IMR-90 (cell line): ENCODE measurements at regions not wholly inside any gene's neighbourhood (a gene's known extent, or its start where the extent isn't known, plus 50 kb on each side); places are given as distances from the start of the nearest gene placed in this dataset.

Experiments
- ATAC-seq: fragments of 200-7000 bp; cut with Tn5 transposase; 2 replicates; pipeline ENCODE4 v1.9.1; 2020; ENCODE audit warnings: low read depth, mild to moderate bottlenecking, moderate library complexity
- BruUV-seq: library from RNA; stranded (reverse); fragments of 400-500 nt; replicated peaks from 2 replicates; lab custom pipeline; 2021; lab: Mats Ljungman, UMichigan
- CTCF ChIA-PET: fragments of 300-600 bp; formaldehyde crosslinking; extraction: SDS; loops from one replicate; lab custom pipeline; 2021; ENCODE audit warnings: antibody characterized with exemption; lab: Yijun Ruan, JAX
- POLR2A ChIA-PET: fragments of 300-600 bp; sonication (Branson Sonifier 250); formaldehyde crosslinking; loops from one replicate; lab custom pipeline; 2022; ENCODE audit warnings: antibody characterized with exemption; ENCODE audit not compliant: unreplicated experiment; lab: Charles Lee
- DNase-seq: peaks from one replicate; pipeline ENCODE4 v3.0.0; 2013
- H2AFZ ChIP-seq: replicated peaks from 2 replicates; pipeline ENCODE3; 2013; ENCODE audit warnings: low read length, mild to moderate bottlenecking; ENCODE audit not compliant: poor library complexity
- H2AK5ac ChIP-seq: 2 replicates; pipeline ENCODE4 v1.6.1; 2013; ENCODE audit warnings: low read depth, low read length, inconsistent platforms
- H2AK9ac ChIP-seq: replicated peaks from 2 replicates; pipeline ENCODE3; 2013; ENCODE audit warnings: mild to moderate bottlenecking, low read depth, low read length, moderate library complexity; ENCODE audit not compliant: poor library complexity
- H2BK120ac ChIP-seq: 2 replicates; pipeline ENCODE4 v1.6.1; 2013; ENCODE audit warnings: low read depth, low read length, inconsistent platforms
- H2BK15ac ChIP-seq: 3 replicates; pipeline ENCODE4 v1.6.1; 2013; ENCODE audit warnings: low read depth, low read length, inconsistent platforms
- H2BK20ac ChIP-seq: 2 replicates; pipeline ENCODE4 v1.6.1; 2013; ENCODE audit warnings: low read depth, mild to moderate bottlenecking, inconsistent platforms, low read length, moderate library complexity
- H2BK5ac ChIP-seq: 2 replicates; pipeline ENCODE4 v1.6.1; 2013; ENCODE audit warnings: mild to moderate bottlenecking, low read depth, low read length, inconsistent platforms; ENCODE audit not compliant: poor library complexity, severe bottlenecking
- H3K14ac ChIP-seq: replicated peaks from 2 replicates; pipeline ENCODE4 v1.6.1; 2013; ENCODE audit warnings: low read depth, low read length, inconsistent platforms
- H3K18ac ChIP-seq: 2 replicates; pipeline ENCODE4 v1.6.1; 2013; ENCODE audit warnings: low read depth, low read length, control low read depth
- H3K23ac ChIP-seq: 2 replicates; pipeline ENCODE4 v1.6.1; 2013; ENCODE audit warnings: low read depth, low read length, inconsistent platforms
- H3K27ac ChIP-seq: 2 replicates; pipeline ENCODE4 v1.5.1; 2013; ENCODE audit warnings: mild to moderate bottlenecking, control low read depth, low read length; ENCODE audit not compliant: insufficient read depth
- H3K27me3 ChIP-seq: 2 replicates; pipeline ENCODE4 v1.6.1; 2013; ENCODE audit warnings: low read length; ENCODE audit not compliant: control insufficient read depth, insufficient read depth
- H3K36me3 ChIP-seq: 2 replicates; pipeline ENCODE4 v1.6.1; 2013; ENCODE audit warnings: low read length, mixed read lengths; ENCODE audit not compliant: control insufficient read depth, insufficient read depth
- H3K4ac ChIP-seq: 2 replicates; pipeline ENCODE4 v1.6.1; 2013; ENCODE audit warnings: low read depth, low read length, inconsistent platforms
- H3K4me1 ChIP-seq: 2 replicates; pipeline ENCODE4 v1.6.1; 2013; ENCODE audit warnings: low read length, mixed read lengths; ENCODE audit not compliant: control insufficient read depth, insufficient read depth
- H3K4me2 ChIP-seq: 2 replicates; pipeline ENCODE4 v1.6.1; 2013; ENCODE audit warnings: low read depth, mild to moderate bottlenecking, control low read depth, low read length, moderate library complexity
- H3K4me3 ChIP-seq: 2 replicates; pipeline ENCODE4 v1.5.1; 2013; ENCODE audit warnings: low read depth, mild to moderate bottlenecking, control low read depth, low read length, moderate library complexity; ENCODE audit not compliant: insufficient read depth
- H3K56ac ChIP-seq: 2 replicates; pipeline ENCODE4 v1.6.1; 2013; ENCODE audit warnings: low read length, inconsistent platforms; ENCODE audit not compliant: insufficient read depth; ENCODE audit errors: extremely low read depth
- H3K79me1 ChIP-seq, 2 experiments: 2 replicates each; pipeline ENCODE4 v1.6.1; 2013; ENCODE audit warnings: low read length in 2 of 2, inconsistent platforms in 1 of 2, low read depth in 1 of 2
- H3K9ac ChIP-seq: 2 replicates; pipeline ENCODE4 v1.6.1; 2013; ENCODE audit warnings: low read depth, low read length, control low read depth
- H3K9me1 ChIP-seq: 2 replicates; pipeline ENCODE4 v1.6.1; 2013; ENCODE audit warnings: low read length, inconsistent platforms; ENCODE audit not compliant: insufficient read depth
- H3K9me3 ChIP-seq: 2 replicates; pipeline ENCODE4 v1.6.1; 2013; ENCODE audit warnings: low read length; ENCODE audit not compliant: control insufficient read depth, insufficient read depth
- H4K20me1 ChIP-seq: 2 replicates; pipeline ENCODE4 v1.6.1; 2013; ENCODE audit warnings: low read length, inconsistent platforms; ENCODE audit not compliant: insufficient read depth
- H4K5ac ChIP-seq: 2 replicates; pipeline ENCODE4 v1.6.1; 2013; ENCODE audit warnings: mild to moderate bottlenecking, low read depth, low read length, control low read depth
- H4K8ac ChIP-seq, 2 experiments: 2 replicates each; pipeline ENCODE4 v1.6.1; 2013; ENCODE audit warnings: low read depth in 2 of 2, low read length in 2 of 2, control low read depth in 1 of 2, inconsistent platforms in 1 of 2
- H4K91ac ChIP-seq: 2 replicates; pipeline ENCODE4 v1.6.1; 2013; ENCODE audit warnings: low read depth, low read length, inconsistent platforms; ENCODE audit not compliant: insufficient read depth
- BHLHE40 ChIP-seq: fragments of 150-350 bp; IDR thresholded peaks from 2 replicates; pipeline ENCODE4 v1.6.1; 2016; ENCODE audit warnings: mild to moderate bottlenecking, low read depth, low read length
- CEBPB ChIP-seq: IDR thresholded peaks from 2 replicates; pipeline ENCODE4 v1.6.1; 2012; ENCODE audit warnings: low read depth, low read length, improper control_type of control experiment
- CHD1 ChIP-seq: IDR thresholded peaks from 2 replicates; pipeline ENCODE4 v1.6.1; 2012; ENCODE audit warnings: low read depth, low read length, improper control_type of control experiment
- FOS ChIP-seq: fragments of 150-350 bp; IDR thresholded peaks from 2 replicates; pipeline ENCODE4 v1.6.1; 2016; ENCODE audit warnings: low read depth, low read length
- MAFK ChIP-seq: IDR thresholded peaks from 2 replicates; pipeline ENCODE4 v1.6.1; 2012; ENCODE audit warnings: low read depth, low read length, improper control_type of control experiment
- MAZ ChIP-seq: IDR thresholded peaks from 2 replicates; pipeline ENCODE4 v1.6.1; 2012; ENCODE audit warnings: low read depth, mild to moderate bottlenecking, low read length, improper control_type of control experiment, moderate library complexity, borderline replicate concordance
- MXI1 ChIP-seq: IDR thresholded peaks from 2 replicates; pipeline ENCODE4 v1.6.1; 2012; ENCODE audit warnings: low read depth, mild to moderate bottlenecking, low read length, moderate library complexity, borderline replicate concordance
- NFE2L2 ChIP-seq: fragments of 150-350 bp; IDR thresholded peaks from 2 replicates; pipeline ENCODE4 v1.6.1; 2016; ENCODE audit warnings: low read depth, mild to moderate bottlenecking, low read length
- POLR2A ChIP-seq: IDR thresholded peaks from 2 replicates; pipeline ENCODE4 v1.6.1; 2012; ENCODE audit warnings: mild to moderate bottlenecking, low read depth, low read length
- RAD21 ChIP-seq: IDR thresholded peaks from 2 replicates; pipeline ENCODE4 v1.6.1; 2012; ENCODE audit warnings: low read length, improper control_type of control experiment
- RCOR1 ChIP-seq: IDR thresholded peaks from 2 replicates; pipeline ENCODE4 v1.6.1; 2012; ENCODE audit warnings: mild to moderate bottlenecking, low read length, improper control_type of control experiment; ENCODE audit not compliant: insufficient replicate concordance
- WGBS, 2 experiments: methylation state at CpG; one replicate each; pipeline versions ENCODE4 v1.1.5 to v1.1.7; 2013; ENCODE audit warnings: missing lambda C conversion rate in 2 of 2; ENCODE audit not compliant: insufficient read length in 1 of 2; ENCODE audit errors: extremely low coverage in 2 of 2; 5-methylcytosine and 5-hydroxymethylcytosine counted together
- dilution Hi-C: fragments of 300-500 bp; cut with HindIII; formaldehyde crosslinking; loops from one replicate; pipeline ENCODE4 v1.14.3; 2018; ENCODE audit warnings: low sequenced_read_pairs; ENCODE audit not compliant: unreplicated experiment
- in situ Hi-C: fragments of 300-500 bp; cut with MboI; formaldehyde crosslinking; loops from 3 replicates; pipeline ENCODE4 v1.14.3; 2019; ENCODE audit warnings: low sequenced_read_pairs, inconsistent platforms, mixed read lengths
- intact Hi-C: fragments of 100-400 bp; cut with micrococcal nuclease; formaldehyde crosslinking; loops from 2 replicates; pipeline ENCODE4 v1.10.0; 2022
- TF ChIP-seq, protein P1 (sequence below): fragments of 150-350 bp; IDR thresholded peaks from 2 replicates; pipeline ENCODE4 v1.6.1; 2017; ENCODE audit warnings: mild to moderate bottlenecking, antibody characterized with exemption, low read length, low read depth
- TF ChIP-seq, protein P2 (sequence below): conservative IDR thresholded peaks from 2 replicates; pipeline ENCODE4 v1.5.1; 2012; ENCODE audit warnings: mild to moderate bottlenecking, low read depth, low read length, improper control_type of control experiment
- TF ChIP-seq, protein P3 (sequence below): fragments of 150-350 bp; IDR thresholded peaks from 2 replicates; pipeline ENCODE4 v1.6.1; 2016; ENCODE audit warnings: low read depth, mild to moderate bottlenecking, low read length, moderate library complexity, borderline replicate concordance

DNA sequence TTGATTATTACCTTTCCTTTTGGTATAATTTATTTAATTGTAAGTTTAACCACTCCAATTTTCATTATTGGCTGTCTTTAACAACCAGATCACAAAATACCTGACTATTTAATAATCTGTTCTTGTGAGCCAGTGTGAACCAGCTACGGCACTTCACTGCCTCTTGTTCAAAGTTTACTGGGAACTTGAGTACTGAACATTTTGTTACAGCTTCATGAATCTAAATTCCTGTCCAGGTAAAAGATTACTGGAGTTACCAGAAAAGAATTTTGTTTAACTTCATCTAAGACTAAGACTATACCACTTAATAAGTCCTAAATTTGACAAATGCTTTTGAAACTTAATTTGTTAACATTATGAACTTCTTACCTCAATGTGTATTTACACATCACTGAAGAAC lies 178.3 kb downstream of the FBXO8 start:
- TF ChIP-seq, protein P1, sequence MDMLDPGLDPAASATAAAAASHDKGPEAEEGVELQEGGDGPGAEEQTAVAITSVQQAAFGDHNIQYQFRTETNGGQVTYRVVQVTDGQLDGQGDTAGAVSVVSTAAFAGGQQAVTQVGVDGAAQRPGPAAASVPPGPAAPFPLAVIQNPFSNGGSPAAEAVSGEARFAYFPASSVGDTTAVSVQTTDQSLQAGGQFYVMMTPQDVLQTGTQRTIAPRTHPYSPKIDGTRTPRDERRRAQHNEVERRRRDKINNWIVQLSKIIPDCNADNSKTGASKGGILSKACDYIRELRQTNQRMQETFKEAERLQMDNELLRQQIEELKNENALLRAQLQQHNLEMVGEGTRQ: no peak
- TF ChIP-seq MXI1 (no peak), CEBPB (no peak), MAZ (no peak), NFE2L2 (no peak), MAFK (no peak), FOS (no peak), POLR2A (no peak), RAD21 (no peak), BHLHE40 (no peak), CHD1 (no peak), RCOR1 (no peak)
- TF ChIP-seq, protein P2, sequence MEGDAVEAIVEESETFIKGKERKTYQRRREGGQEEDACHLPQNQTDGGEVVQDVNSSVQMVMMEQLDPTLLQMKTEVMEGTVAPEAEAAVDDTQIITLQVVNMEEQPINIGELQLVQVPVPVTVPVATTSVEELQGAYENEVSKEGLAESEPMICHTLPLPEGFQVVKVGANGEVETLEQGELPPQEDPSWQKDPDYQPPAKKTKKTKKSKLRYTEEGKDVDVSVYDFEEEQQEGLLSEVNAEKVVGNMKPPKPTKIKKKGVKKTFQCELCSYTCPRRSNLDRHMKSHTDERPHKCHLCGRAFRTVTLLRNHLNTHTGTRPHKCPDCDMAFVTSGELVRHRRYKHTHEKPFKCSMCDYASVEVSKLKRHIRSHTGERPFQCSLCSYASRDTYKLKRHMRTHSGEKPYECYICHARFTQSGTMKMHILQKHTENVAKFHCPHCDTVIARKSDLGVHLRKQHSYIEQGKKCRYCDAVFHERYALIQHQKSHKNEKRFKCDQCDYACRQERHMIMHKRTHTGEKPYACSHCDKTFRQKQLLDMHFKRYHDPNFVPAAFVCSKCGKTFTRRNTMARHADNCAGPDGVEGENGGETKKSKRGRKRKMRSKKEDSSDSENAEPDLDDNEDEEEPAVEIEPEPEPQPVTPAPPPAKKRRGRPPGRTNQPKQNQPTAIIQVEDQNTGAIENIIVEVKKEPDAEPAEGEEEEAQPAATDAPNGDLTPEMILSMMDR: no peak
- TF ChIP-seq, protein P3, sequence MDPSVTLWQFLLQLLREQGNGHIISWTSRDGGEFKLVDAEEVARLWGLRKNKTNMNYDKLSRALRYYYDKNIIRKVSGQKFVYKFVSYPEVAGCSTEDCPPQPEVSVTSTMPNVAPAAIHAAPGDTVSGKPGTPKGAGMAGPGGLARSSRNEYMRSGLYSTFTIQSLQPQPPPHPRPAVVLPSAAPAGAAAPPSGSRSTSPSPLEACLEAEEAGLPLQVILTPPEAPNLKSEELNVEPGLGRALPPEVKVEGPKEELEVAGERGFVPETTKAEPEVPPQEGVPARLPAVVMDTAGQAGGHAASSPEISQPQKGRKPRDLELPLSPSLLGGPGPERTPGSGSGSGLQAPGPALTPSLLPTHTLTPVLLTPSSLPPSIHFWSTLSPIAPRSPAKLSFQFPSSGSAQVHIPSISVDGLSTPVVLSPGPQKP: no peak
- Histone ChIP-seq H4K5ac (no peak overlapping the region), H4K20me1 (no peaks in the 10 kb centered on the region), H3K4me2 (no peak overlapping the region), H4K8ac (no peak overlapping the region), H3K27me3 (0 out of 2 replicates have a peak, but pooled peaks cover 2% of the 10 kb centered on the region), H4K91ac (no peak overlapping the region), H2BK120ac (no peak overlapping the region), H3K56ac (no peak overlapping the region), H2BK20ac (no peak overlapping the region), H2AK9ac (no peak overlapping the region), H2BK5ac (no peak overlapping the region), H3K9me1 (no peaks in the 10 kb centered on the region), H3K4me3 (no peak overlapping the region), H3K36me3 (no peaks in the 10 kb centered on the region), H2AK5ac (no peak overlapping the region), H3K4ac (no peak overlapping the region), H3K27ac (no peak overlapping the region), H2AFZ (no peak overlapping the region), H3K9me3 (no peaks in the 10 kb centered on the region), H3K23ac (no peak overlapping the region), H3K4me1 (no peaks in the 10 kb centered on the region), H3K14ac (no peak overlapping the region), H3K79me1 (no peaks in the 10 kb centered on the region), H2BK15ac (no peak overlapping the region), H3K18ac (no peak overlapping the region), H3K9ac (no peak overlapping the region)
- ChIA-PET CTCF (no interaction called here), POLR2A (no interaction called here)
- no peak for DNase-seq
- ATAC-seq: no peak
- intact Hi-C loops (no loop called here), dilution Hi-C loops (no loop called here), in situ Hi-C loops (no loop called here)
- WGBS, 2 experiments: no CpG with 5 or more reads among the region's 1 CpG
- BruUV-seq: no TSS peak
